ENCODE measurements at regions not wholly inside any gene's neighbourhood (a gene's known extent, or its start where the extent isn't known, plus 50 kb on each side); places are given as distances from the start of the nearest gene placed in this dataset.

GRCh38 chr5:123755653-123756317 is 243.8 kb downstream of the CSNK1G3 start:
- no peak for DNase-seq (ENCODE audit: low spot score)

- no peak for DNase-seq (ENCODE audit: low spot score)
These were observed 242.9 kb downstream of the CSNK1G3 start for GRCh38 chr5:123754908-123755307.

GRCh38 chr5:123753937-123754891 is 242.2 kb downstream of the CSNK1G3 start:
- no peak for DNase-seq (ENCODE audit: low spot score)

GRCh38 chr5:123753180-123753936 is 241.4 kb downstream of the CSNK1G3 start:
- DNase-seq (ENCODE audit: low spot score), result no peak

GRCh38 chr5:123752552-123753179 is 240.7 kb downstream of the CSNK1G3 start:
- DNase-seq (ENCODE audit: low spot score), result no peak

GRCh38 chr5:123751670-123752069 is 239.7 kb downstream of the CSNK1G3 start:
- DNase-seq (ENCODE audit: low spot score), result no peak

- no peak for DNase-seq (ENCODE audit: low spot score)
These were observed 236.3 kb downstream of the CSNK1G3 start for GRCh38 chr5:123748239-123748638.

- no peak for DNase-seq (ENCODE audit: low spot score)
These were observed 234.8 kb downstream of the CSNK1G3 start for GRCh38 chr5:123746683-123747360.

- no peak for DNase-seq (ENCODE audit: low spot score)
These were observed 232.1 kb downstream of the CSNK1G3 start for GRCh38 chr5:123743990-123744583.

- DNase-seq (ENCODE audit: low spot score), result no peak
These were observed 223.4 kb downstream of the CSNK1G3 start for GRCh38 chr5:123735384-123735783.

GRCh38 chr5:123732257-123732656 is 220.3 kb downstream of the CSNK1G3 start:
- DNase-seq (ENCODE audit: low spot score), result no peak

GRCh38 chr5:123722451-123722850 is 210.5 kb downstream of the CSNK1G3 start:
- no peak for DNase-seq (ENCODE audit: low spot score)

- DNase-seq (ENCODE audit: low spot score), result no peak
These were observed 209.8 kb downstream of the CSNK1G3 start for GRCh38 chr5:123721675-123722276.

GRCh38 chr5:123720955-123721354 is 209.0 kb downstream of the CSNK1G3 start:
- DNase-seq (ENCODE audit: low spot score), result no peak

- no peak for DNase-seq (ENCODE audit: low spot score)
These were observed 208.4 kb downstream of the CSNK1G3 start for GRCh38 chr5:123720339-123720738.

- no peak for DNase-seq (ENCODE audit: low spot score)
These were observed 207.0 kb downstream of the CSNK1G3 start for GRCh38 chr5:123719004-123719403.

- DNase-seq (ENCODE audit: low spot score), result no peak
These were observed 206.3 kb downstream of the CSNK1G3 start for GRCh38 chr5:123718238-123718637.

- no peak for DNase-seq (ENCODE audit: low spot score)
These were observed 205.2 kb downstream of the CSNK1G3 start for GRCh38 chr5:123717139-123717538.

GRCh38 chr5:123710031-123710430 is 198.1 kb downstream of the CSNK1G3 start:
- DNase-seq (ENCODE audit: low spot score), result no peak

GRCh38 chr5:123709422-123709821 is 197.4 kb downstream of the CSNK1G3 start:
- no peak for DNase-seq (ENCODE audit: low spot score)
